Hepatocyte (in vitro differentiated cells): ENCODE measurements at regions not wholly inside any gene's neighbourhood (a gene's known extent, or its start where the extent isn't known, plus 50 kb on each side); places are given as distances from the start of the nearest gene placed in this dataset.

Experiments
- DNase-seq: peaks from one replicate; pipeline ENCODE4 v3.0.0-alpha.2; 2016; ENCODE audit warnings: low spot score
- H2AFZ ChIP-seq: fragments of 200-600 bp; sonication (generic); 2 replicates; pipeline ENCODE4 v1.6.0; 2016; ENCODE audit warnings: antibody characterized with exemption, mild to moderate bottlenecking
- H3K27ac ChIP-seq: fragments of 200-600 bp; sonication (generic); 2 replicates; pipeline ENCODE4 v1.5.1; 2016; ENCODE audit warnings: mild to moderate bottlenecking
- H3K27me3 ChIP-seq: fragments of 200-600 bp; sonication (generic); 2 replicates; pipeline ENCODE4 v1.6.1; 2016
- H3K36me3 ChIP-seq: fragments of 200-600 bp; sonication (generic); replicated peaks from 2 replicates; pipeline ENCODE4 v1.5.1; 2016; ENCODE audit warnings: low read depth; ENCODE audit not compliant: insufficient read depth
- H3K4me1 ChIP-seq: fragments of 200-600 bp; sonication (generic); 2 replicates; pipeline ENCODE4 v1.5.1; 2016; ENCODE audit warnings: mild to moderate bottlenecking, moderate library complexity; ENCODE audit not compliant: insufficient read depth
- H3K4me2 ChIP-seq: fragments of 200-600 bp; sonication (generic); 2 replicates; pipeline ENCODE4 v1.6.0; 2016
- H3K4me3 ChIP-seq: fragments of 200-600 bp; sonication (generic); 2 replicates; pipeline ENCODE4 v1.5.1; 2016; ENCODE audit warnings: mild to moderate bottlenecking
- H3K79me2 ChIP-seq: fragments of 200-600 bp; sonication (generic); 2 replicates; pipeline ENCODE4 v1.6.0; 2017; ENCODE audit warnings: mild to moderate bottlenecking
- H3K9me2 ChIP-seq: fragments of 200-600 bp; sonication (generic); replicated peaks from 2 replicates; pipeline ENCODE4 v1.6.0; 2017; ENCODE audit warnings: mild to moderate bottlenecking; ENCODE audit not compliant: insufficient read depth
- H3K9me3 ChIP-seq: fragments of 200-600 bp; sonication (generic); 2 replicates; pipeline ENCODE4 v1.5.1; 2016; ENCODE audit warnings: low read depth, mild to moderate bottlenecking
- H4K20me1 ChIP-seq: fragments of 200-600 bp; sonication (generic); 2 replicates; pipeline ENCODE4 v1.6.0; 2016; ENCODE audit warnings: mild to moderate bottlenecking; ENCODE audit not compliant: insufficient read depth, poor library complexity, severe bottlenecking
- EZH2 ChIP-seq: fragments of 200-600 bp; sonication (generic); IDR thresholded peaks from 2 replicates; pipeline ENCODE4 v1.6.1; 2016; ENCODE audit warnings: antibody characterized with exemption, mild to moderate bottlenecking, borderline replicate concordance
- EZH2phosphoT487 ChIP-seq: fragments of 200-600 bp; sonication (generic); IDR thresholded peaks from one replicate; pipeline ENCODE4 v1.6.1; 2018; ENCODE audit warnings: antibody characterized with exemption, mild to moderate bottlenecking, low read depth, moderate library complexity; ENCODE audit not compliant: unreplicated experiment, severe bottlenecking
- WGBS: methylation state at CpG from one replicate; pipeline ENCODE4 v1.1.6; 2016; ENCODE audit warnings: low lambda C conversion rate; ENCODE audit errors: missing lambda C conversion rate; 5-methylcytosine and 5-hydroxymethylcytosine counted together
- TF ChIP-seq, protein P1 (sequence below): fragments of 200-600 bp; sonication (generic); IDR thresholded peaks from 2 replicates; pipeline ENCODE4 v1.5.1; 2016; ENCODE audit warnings: antibody characterized with exemption, mild to moderate bottlenecking; ENCODE audit not compliant: poor library complexity

- Histone ChIP-seq H3K9me2 (no peaks in the 10 kb centered on the region), H2AFZ (no peak overlapping the region), H4K20me1 (no peaks in the 10 kb centered on the region), H3K79me2 (no peaks in the 10 kb centered on the region), H3K9me3 (no peaks in the 10 kb centered on the region), H3K27me3 (no peaks in the 10 kb centered on the region), H3K27ac (no peak overlapping the region), H3K4me2 (no peak overlapping the region), H3K4me3 (no peak overlapping the region), H3K4me1 (no peaks in the 10 kb centered on the region), H3K36me3 (no peaks in the 10 kb centered on the region)
- TF ChIP-seq EZH2phosphoT487 (no peak), EZH2 (no peak)
- TF ChIP-seq, protein P1, sequence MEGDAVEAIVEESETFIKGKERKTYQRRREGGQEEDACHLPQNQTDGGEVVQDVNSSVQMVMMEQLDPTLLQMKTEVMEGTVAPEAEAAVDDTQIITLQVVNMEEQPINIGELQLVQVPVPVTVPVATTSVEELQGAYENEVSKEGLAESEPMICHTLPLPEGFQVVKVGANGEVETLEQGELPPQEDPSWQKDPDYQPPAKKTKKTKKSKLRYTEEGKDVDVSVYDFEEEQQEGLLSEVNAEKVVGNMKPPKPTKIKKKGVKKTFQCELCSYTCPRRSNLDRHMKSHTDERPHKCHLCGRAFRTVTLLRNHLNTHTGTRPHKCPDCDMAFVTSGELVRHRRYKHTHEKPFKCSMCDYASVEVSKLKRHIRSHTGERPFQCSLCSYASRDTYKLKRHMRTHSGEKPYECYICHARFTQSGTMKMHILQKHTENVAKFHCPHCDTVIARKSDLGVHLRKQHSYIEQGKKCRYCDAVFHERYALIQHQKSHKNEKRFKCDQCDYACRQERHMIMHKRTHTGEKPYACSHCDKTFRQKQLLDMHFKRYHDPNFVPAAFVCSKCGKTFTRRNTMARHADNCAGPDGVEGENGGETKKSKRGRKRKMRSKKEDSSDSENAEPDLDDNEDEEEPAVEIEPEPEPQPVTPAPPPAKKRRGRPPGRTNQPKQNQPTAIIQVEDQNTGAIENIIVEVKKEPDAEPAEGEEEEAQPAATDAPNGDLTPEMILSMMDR, result no peak
- WGBS, result 82% methylated on average over 11 of the region's 11 CpGs
- DNase-seq, result no peak
These were observed 88.8 kb upstream of the SEPTIN5 start for GRCh38 chr22:19625331-19626041.

DNA sequence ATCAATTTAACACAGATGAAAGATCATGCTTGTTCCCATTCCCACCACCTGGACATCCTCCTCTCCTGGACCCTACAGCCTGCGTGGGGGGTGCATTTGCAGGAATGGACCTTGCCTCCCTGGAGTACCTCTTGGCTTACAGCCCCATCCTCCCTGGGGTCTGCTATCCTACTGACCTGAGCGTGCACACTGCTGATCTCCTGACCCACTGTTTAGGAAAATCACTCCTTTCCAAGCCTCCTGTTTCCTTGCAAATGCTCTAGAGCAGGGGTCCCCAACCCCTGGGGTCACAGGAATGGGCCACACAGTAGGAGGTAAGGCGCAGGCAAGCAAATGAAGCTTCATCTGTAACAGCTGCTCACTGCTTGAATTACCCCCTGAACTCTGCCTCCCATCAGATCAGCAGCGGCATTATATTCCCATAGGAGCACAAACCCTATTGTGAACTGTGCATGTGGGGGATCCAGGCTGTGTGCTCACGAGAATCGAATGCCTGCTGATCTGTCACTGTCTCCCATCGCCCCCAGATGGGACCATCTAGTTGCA is 88.2 kb upstream of the SEPTIN5 start:
- no peak overlapping the region for H3K4me2 ChIP-seq
- WGBS, result 76% methylated on average over 7 of the region's 7 CpGs
- TF ChIP-seq, protein P1, result no peak
- TF ChIP-seq EZH2, result no peak
- TF ChIP-seq EZH2phosphoT487, result no peak
- no peaks in the 10 kb centered on the region for H3K4me1 ChIP-seq
- H4K20me1 ChIP-seq, result no peaks in the 10 kb centered on the region
- no peaks in the 10 kb centered on the region for H3K36me3 ChIP-seq
- no peaks in the 10 kb centered on the region for H3K79me2 ChIP-seq
- no peaks in the 10 kb centered on the region for H3K9me3 ChIP-seq
- H3K4me3 ChIP-seq, result no peak overlapping the region
- DNase-seq, result no peak
- no peak overlapping the region for H2AFZ ChIP-seq
- H3K9me2 ChIP-seq, result no peaks in the 10 kb centered on the region
- H3K27ac ChIP-seq, result no peak overlapping the region
- H3K27me3 ChIP-seq, result no peaks in the 10 kb centered on the region

- H4K20me1 ChIP-seq, result no peaks in the 10 kb centered on the region
- DNase-seq, result no peak
- no peak for TF ChIP-seq EZH2
- TF ChIP-seq, protein P1, result no peak
- TF ChIP-seq EZH2phosphoT487, result no peak
- H3K79me2 ChIP-seq, result no peaks in the 10 kb centered on the region
- no peaks in the 10 kb centered on the region for H3K36me3 ChIP-seq
- 91% methylated on average over 4 of the region's 4 CpGs for WGBS
- no peak overlapping the region for H3K4me3 ChIP-seq
- H3K27me3 ChIP-seq, result no peaks in the 10 kb centered on the region
- no peak overlapping the region for H2AFZ ChIP-seq
- no peaks in the 10 kb centered on the region for H3K9me3 ChIP-seq
- no peaks in the 10 kb centered on the region for H3K9me2 ChIP-seq
- H3K4me2 ChIP-seq, result no peak overlapping the region
- H3K27ac ChIP-seq, result no peak overlapping the region
- H3K4me1 ChIP-seq, result no peaks in the 10 kb centered on the region
These were observed 87.6 kb upstream of the SEPTIN5 start for GRCh38 chr22:19626666-19627065.
